ENCODE measurements at regions not wholly inside any gene's neighbourhood (a gene's known extent, or its start where the extent isn't known, plus 50 kb on each side); places are given as distances from the start of the nearest gene placed in this dataset.

DNA sequence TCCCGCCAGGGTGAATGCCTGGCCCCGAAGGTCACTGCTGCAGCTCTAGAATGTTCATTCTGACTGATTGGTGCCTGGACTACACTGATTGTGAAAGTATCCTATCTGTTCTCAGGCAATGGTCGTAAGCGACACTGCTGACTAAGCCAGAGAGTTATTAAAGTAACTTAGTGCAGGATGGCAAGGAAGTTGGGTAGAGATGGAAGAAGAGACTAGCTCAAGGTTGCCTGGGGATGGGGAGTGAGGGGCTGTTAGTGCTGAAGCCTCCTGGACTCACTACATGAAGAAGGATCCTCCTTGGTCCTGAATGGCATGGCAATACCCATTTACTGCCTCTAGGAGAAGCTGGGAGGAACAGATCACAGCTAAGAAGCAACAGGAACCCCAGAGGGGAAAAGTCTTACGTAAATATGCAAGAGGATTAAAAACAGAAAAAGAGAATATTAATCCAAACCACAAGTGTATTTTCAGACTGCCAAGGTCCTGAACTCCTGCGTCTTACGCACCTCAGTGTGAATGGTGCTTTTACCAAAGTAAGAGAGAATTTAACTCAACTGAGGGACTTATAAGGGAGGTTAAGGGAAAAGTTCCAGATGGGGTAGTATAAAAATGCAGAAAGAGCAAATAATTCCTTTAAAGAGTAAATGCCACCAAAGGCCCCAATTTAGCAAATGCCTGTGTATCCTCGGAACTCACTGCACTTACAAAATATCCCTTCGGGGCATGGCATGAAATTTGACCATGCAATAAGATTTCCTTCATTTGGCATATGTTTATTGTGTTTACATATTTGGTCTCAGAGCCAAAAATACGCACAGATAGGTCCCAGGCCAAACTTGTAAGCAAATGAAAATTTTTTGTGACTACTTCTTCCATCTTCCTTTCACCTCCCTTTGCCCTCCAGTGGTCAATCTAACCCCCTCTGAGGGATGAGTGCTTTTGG lies 64.0 kb upstream of the DGKG start:
- TF ChIP-seq, protein P1, sequence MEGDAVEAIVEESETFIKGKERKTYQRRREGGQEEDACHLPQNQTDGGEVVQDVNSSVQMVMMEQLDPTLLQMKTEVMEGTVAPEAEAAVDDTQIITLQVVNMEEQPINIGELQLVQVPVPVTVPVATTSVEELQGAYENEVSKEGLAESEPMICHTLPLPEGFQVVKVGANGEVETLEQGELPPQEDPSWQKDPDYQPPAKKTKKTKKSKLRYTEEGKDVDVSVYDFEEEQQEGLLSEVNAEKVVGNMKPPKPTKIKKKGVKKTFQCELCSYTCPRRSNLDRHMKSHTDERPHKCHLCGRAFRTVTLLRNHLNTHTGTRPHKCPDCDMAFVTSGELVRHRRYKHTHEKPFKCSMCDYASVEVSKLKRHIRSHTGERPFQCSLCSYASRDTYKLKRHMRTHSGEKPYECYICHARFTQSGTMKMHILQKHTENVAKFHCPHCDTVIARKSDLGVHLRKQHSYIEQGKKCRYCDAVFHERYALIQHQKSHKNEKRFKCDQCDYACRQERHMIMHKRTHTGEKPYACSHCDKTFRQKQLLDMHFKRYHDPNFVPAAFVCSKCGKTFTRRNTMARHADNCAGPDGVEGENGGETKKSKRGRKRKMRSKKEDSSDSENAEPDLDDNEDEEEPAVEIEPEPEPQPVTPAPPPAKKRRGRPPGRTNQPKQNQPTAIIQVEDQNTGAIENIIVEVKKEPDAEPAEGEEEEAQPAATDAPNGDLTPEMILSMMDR (IDR thresholded peaks at IDR 0.05) = no peak
- peak in 1 of 2 donors; percentile 38 for TF ChIP-seq POLR2AphosphoS5 (IDR thresholded peaks at IDR 0.05; ENCODE audit: insufficient read depth in 1 of 2, low read depth in 1 of 2)
